Liver (tissue), 8 donors: ENCODE measurements at regions not wholly inside any gene's neighbourhood (a gene's known extent, or its start where the extent isn't known, plus 50 kb on each side); places are given as distances from the start of the nearest gene placed in this dataset.

Experiments used
- DNase-seq: peaks from one replicate; pipeline ENCODE4 v3.0.0-alpha.2; 2017; ENCODE audit warnings: low spot score
- H3K27ac ChIP-seq, 2 donors: one replicate each; pipeline ENCODE4 v1.7.0; 2013; ENCODE audit warnings: inconsistent platforms in 2 of 2, low read length in 2 of 2, control low read depth in 1 of 2, low read depth in 1 of 2, mild to moderate bottlenecking in 1 of 2
- H3K27me3 ChIP-seq, 4 donors: one replicate each; pipeline versions ENCODE4 v1.6.1 to v1.7.0; 2013; ENCODE audit warnings: low read length in 3 of 4, inconsistent platforms in 1 of 4, mild to moderate bottlenecking in 1 of 4, moderate library complexity in 1 of 4; ENCODE audit not compliant: control insufficient read depth in 4 of 4, insufficient read depth in 4 of 4
- H3K36me3 ChIP-seq, 4 donors: one replicate each; pipeline versions ENCODE4 v1.6.1 to v1.7.0; 2013; ENCODE audit warnings: low read length in 3 of 4, mild to moderate bottlenecking in 3 of 4, low read depth in 1 of 4, moderate library complexity in 1 of 4; ENCODE audit not compliant: control insufficient read depth in 4 of 4, insufficient read depth in 3 of 4
- H3K4me1 ChIP-seq, 4 donors: one replicate each; pipeline versions ENCODE4 v1.6.1 to v1.7.0; 2013; ENCODE audit warnings: low read length in 3 of 4, mild to moderate bottlenecking in 3 of 4, moderate library complexity in 1 of 4; ENCODE audit not compliant: control insufficient read depth in 4 of 4, insufficient read depth in 4 of 4
- H3K4me3 ChIP-seq, 3 donors: one replicate each; pipeline versions ENCODE4 v1.6.1 to v1.7.0; 2013; ENCODE audit warnings: low read length in 3 of 3, control low read depth in 1 of 3, low read depth in 1 of 3, mild to moderate bottlenecking in 1 of 3
- H3K9ac ChIP-seq, 2 donors: one replicate each; pipeline ENCODE4 v1.7.0; 2013; ENCODE audit warnings: low read length in 2 of 2, mild to moderate bottlenecking in 2 of 2, moderate library complexity in 2 of 2, control low read depth in 1 of 2, low read depth in 1 of 2
- H3K9me3 ChIP-seq, 4 donors: one replicate each; pipeline versions ENCODE4 v1.6.1 to v1.7.0; 2013; ENCODE audit warnings: low read length in 3 of 4; ENCODE audit not compliant: control insufficient read depth in 4 of 4
- ATF3 ChIP-seq: IDR thresholded peaks from 2 replicates; pipeline ENCODE4 v1.6.1; 2016; ENCODE audit warnings: antibody characterized with exemption
- CTCF ChIP-seq: fragments of 150-350 bp; IDR thresholded peaks from 2 replicates; pipeline ENCODE4 v1.5.1; 2017; ENCODE audit warnings: improper control_type of control experiment, low read depth, low read length; ENCODE audit not compliant: missing input control
- EGR1 ChIP-seq, 2 donors: IDR thresholded peaks; 2 replicates each; pipeline ENCODE4 v1.6.1; 2016 to 2018; ENCODE audit warnings: antibody characterized with exemption in 2 of 2, low read depth in 2 of 2
- FOXA1 ChIP-seq: IDR thresholded peaks from 2 replicates; pipeline ENCODE4 v1.6.1; 2016; ENCODE audit warnings: antibody characterized with exemption
- FOXA2 ChIP-seq: IDR thresholded peaks from 2 replicates; pipeline ENCODE4 v1.6.1; 2016; ENCODE audit warnings: antibody characterized with exemption
- GABPA ChIP-seq, 2 donors: IDR thresholded peaks in 1 of 2; conservative IDR thresholded peaks in 1 of 2; 2 replicates each; pipeline ENCODE4 v1.6.1; 2016; ENCODE audit warnings: antibody characterized with exemption in 2 of 2, mild to moderate bottlenecking in 1 of 2, moderate library complexity in 1 of 2
- HNF4A ChIP-seq, 2 donors: conservative IDR thresholded peaks; 2 replicates each; pipeline ENCODE4 v1.6.1; 2016; ENCODE audit warnings: antibody characterized with exemption in 2 of 2, mild to moderate bottlenecking in 2 of 2
- HNF4G ChIP-seq: IDR thresholded peaks from 2 replicates; pipeline ENCODE4 v1.6.1; 2016; ENCODE audit warnings: antibody characterized with exemption
- JUND ChIP-seq, 2 donors: IDR thresholded peaks; 2 replicates each; pipeline ENCODE4 v1.6.1; 2016; ENCODE audit warnings: antibody characterized with exemption in 2 of 2
- MAX ChIP-seq: IDR thresholded peaks from 2 replicates; pipeline ENCODE4 v1.6.1; 2016; ENCODE audit warnings: antibody characterized with exemption
- NR2F2 ChIP-seq: IDR thresholded peaks from 2 replicates; pipeline ENCODE4 v1.6.1; 2016; ENCODE audit warnings: antibody characterized with exemption
- RAD21 ChIP-seq, 2 donors: IDR thresholded peaks; 2 replicates each; pipeline ENCODE4 v1.6.1; 2016; ENCODE audit warnings: antibody characterized with exemption in 2 of 2, mild to moderate bottlenecking in 2 of 2
- REST ChIP-seq: IDR thresholded peaks from 2 replicates; pipeline ENCODE4 v1.6.1; 2016; ENCODE audit warnings: antibody characterized with exemption, mild to moderate bottlenecking
- RXRA ChIP-seq, 2 donors: IDR thresholded peaks; 2 replicates each; pipeline ENCODE4 v1.6.1; 2017 to 2018; ENCODE audit warnings: antibody characterized with exemption in 2 of 2, mild to moderate bottlenecking in 1 of 2
- SP1 ChIP-seq: IDR thresholded peaks from 2 replicates; pipeline ENCODE4 v1.6.1; 2018; ENCODE audit warnings: antibody characterized with exemption, mild to moderate bottlenecking
- TAF1 ChIP-seq: conservative IDR thresholded peaks from 2 replicates; pipeline ENCODE4 v1.6.1; 2016; ENCODE audit warnings: antibody characterized with exemption, mild to moderate bottlenecking
- YY1 ChIP-seq: IDR thresholded peaks from 2 replicates; pipeline ENCODE4 v1.6.1; 2016; ENCODE audit warnings: antibody characterized with exemption, mild to moderate bottlenecking
- WGBS: extraction: QIAGEN DNeasy Blood & Tissue Kit; methylation state at CpG from one replicate; pipeline ENCODE4 v1.1.7; 2013; 5-methylcytosine and 5-hydroxymethylcytosine counted together
- donor health status: healthy.
- donor health status: healthy.
- donor health status: healthy.
- donor health status: healthy.
- donor health status: healthy.

- Histone ChIP-seq H3K4me1 (no peaks in the 10 kb centered on the region), H3K9me3 (no peaks in the 10 kb centered on the region), H3K36me3 (no peaks in the 10 kb centered on the region), H3K27me3 (no peaks in the 10 kb centered on the region), H3K4me3 (no peak overlapping the region), H3K27ac (no peak overlapping the region), H3K9ac (no peak overlapping the region)
- DNase-seq, result no peak
- 59% methylated on average over 7 of the region's 7 CpGs for WGBS
- TF ChIP-seq EGR1 (IDR thresholded peaks at IDR 0.05; ENCODE audit: low read depth in 2 of 2) (no peak), ATF3 (no peak), TAF1 (no peak)
Measured at GRCh38 chr6:156647991-156648390, 129.2 kb upstream of the ARID1B start.

GRCh38 chr6:156647140-156647784 lies 129.9 kb upstream of the ARID1B start:
- WGBS, result 47% methylated on average over 9 of the region's 9 CpGs
- Histone ChIP-seq H3K36me3 (no peaks in the 10 kb centered on the region), H3K9ac (no peak overlapping the region), H3K4me1 (no peaks in the 10 kb centered on the region), H3K9me3 (no peaks in the 10 kb centered on the region), H3K27ac (no peak overlapping the region), H3K27me3 (no peaks in the 10 kb centered on the region), H3K4me3 (no peak overlapping the region)
- TF ChIP-seq HNF4A (conservative IDR thresholded peaks at IDR 0.05) (no peak), RXRA (IDR thresholded peaks at IDR 0.05) (no peak), FOXA1 (no peak), ATF3 (no peak), MAX (no peak), REST (no peak), FOXA2 (no peak), CTCF (no peak), RAD21 (IDR thresholded peaks at IDR 0.05) (no peak), EGR1 (IDR thresholded peaks at IDR 0.05; ENCODE audit: low read depth in 2 of 2) (no peak), TAF1 (no peak), SP1 (no peak), GABPA (IDR thresholded peaks at IDR 0.05 in 1 of 2, conservative IDR thresholded peaks at IDR 0.05 in 1 of 2) (no peak), NR2F2 (no peak), YY1 (no peak), JUND (IDR thresholded peaks at IDR 0.05) (no peak), HNF4G (no peak)
- DNase-seq, result no peak
